ENCODE measurements at regions not wholly inside any gene's neighbourhood (a gene's known extent, or its start where the extent isn't known, plus 50 kb on each side); places are given as distances from the start of the nearest gene placed in this dataset.

DNA sequence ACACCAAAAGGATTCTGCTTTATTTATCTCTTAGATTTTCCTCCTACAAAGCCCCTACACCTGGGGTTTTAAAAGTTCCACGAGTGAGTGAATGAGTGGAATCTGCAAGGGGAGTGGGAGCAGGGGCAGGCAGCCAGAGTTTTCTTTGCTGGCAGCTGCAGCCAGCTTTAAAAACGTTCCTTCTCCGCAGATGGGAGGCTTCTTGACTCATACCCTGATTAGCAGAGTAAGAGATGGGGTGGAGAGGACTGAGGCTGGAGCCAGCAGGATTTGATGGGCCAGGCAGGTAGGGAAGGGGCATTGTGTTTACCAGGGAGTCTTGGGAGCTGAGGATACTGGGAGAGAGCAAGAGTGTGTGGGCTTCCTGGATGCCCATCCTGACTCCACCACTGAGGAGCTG, 99.6 kb upstream of the TNP1 start:
- no peak overlapping the region for H3K9ac ChIP-seq
- no peak for DNase-seq
- no peak overlapping the region for H3K27ac ChIP-seq (ENCODE audit: low read depth in 2 of 2, low read length in 1 of 2)
- no peaks in the 10 kb centered on the region for H3K27me3 ChIP-seq (ENCODE audit: insufficient read depth)
- H3K4me2 ChIP-seq, result no peak overlapping the region
- no peak overlapping the region for H2AFZ ChIP-seq (ENCODE audit: low read depth)
- H3K9me3 ChIP-seq, result no peaks in the 10 kb centered on the region
- no peaks in the 10 kb centered on the region for H3K36me3 ChIP-seq (replicated peaks in 1 of 2; ENCODE audit: control insufficient read depth in 1 of 2, insufficient read depth in 2 of 2, low read length in 1 of 2)
- H3K4me1 ChIP-seq (ENCODE audit: control insufficient read depth in 1 of 2, insufficient read depth in 2 of 2, low read depth in 1 of 2, low read length in 1 of 2), result no peaks in the 10 kb centered on the region; a peak in 1 of 4 replicates
- WGBS (ENCODE audit: low lambda C conversion rate), result 13% methylated on average over 3 of the region's 3 CpGs
- no peaks in the 10 kb centered on the region for H4K20me1 ChIP-seq (ENCODE audit: insufficient read depth)
- no peaks in the 10 kb centered on the region for H3K79me2 ChIP-seq (ENCODE audit: insufficient read depth)
- POLR2A ChIA-PET, result interaction anchor here (0.8 kb wide), 1 partner anchor 14 kb away, joined by 3 read pairs; no protein-coding TSS in a partner anchor
- no peaks in the 10 kb centered on the region for H3F3A ChIP-seq (replicated peaks; ENCODE audit: insufficient read depth)
- CTCF ChIA-PET, result interaction anchor here (0.6 to 1.1 kb wide), 2 partner anchors 27 to 89 kb away, joined by 3 to 4 read pairs; no protein-coding TSS in a partner anchor
- H3K9me2 ChIP-seq, result no peaks in the 10 kb centered on the region
- no peak for TF ChIP-seq FOXM1 (IDR thresholded peaks at IDR 0.05; ENCODE audit: low read depth)
- TF ChIP-seq MXI1 (IDR thresholded peaks at IDR 0.05; ENCODE audit: low read depth, low read length), result no peak
- no peak for TF ChIP-seq JUND (IDR thresholded peaks at IDR 0.05)
- TF ChIP-seq YY1 (IDR thresholded peaks at IDR 0.05; ENCODE audit: low read depth), result no peak
- no peak for TF ChIP-seq FOXJ3 (CRISPR knock-in tag; IDR thresholded peaks at IDR 0.05)
- no peak for TF ChIP-seq NRF1 (IDR thresholded peaks at IDR 0.05; ENCODE audit: low read depth, low read length)
- TF ChIP-seq, protein P1, sequence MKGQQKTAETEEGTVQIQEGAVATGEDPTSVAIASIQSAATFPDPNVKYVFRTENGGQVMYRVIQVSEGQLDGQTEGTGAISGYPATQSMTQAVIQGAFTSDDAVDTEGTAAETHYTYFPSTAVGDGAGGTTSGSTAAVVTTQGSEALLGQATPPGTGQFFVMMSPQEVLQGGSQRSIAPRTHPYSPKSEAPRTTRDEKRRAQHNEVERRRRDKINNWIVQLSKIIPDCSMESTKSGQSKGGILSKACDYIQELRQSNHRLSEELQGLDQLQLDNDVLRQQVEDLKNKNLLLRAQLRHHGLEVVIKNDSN (IDR thresholded peaks at IDR 0.05; ENCODE audit: borderline replicate concordance, low read depth), result no peak
- no peak for TF ChIP-seq RAD21 (IDR thresholded peaks at IDR 0.05; ENCODE audit: low read length)
- TF ChIP-seq, protein P2, sequence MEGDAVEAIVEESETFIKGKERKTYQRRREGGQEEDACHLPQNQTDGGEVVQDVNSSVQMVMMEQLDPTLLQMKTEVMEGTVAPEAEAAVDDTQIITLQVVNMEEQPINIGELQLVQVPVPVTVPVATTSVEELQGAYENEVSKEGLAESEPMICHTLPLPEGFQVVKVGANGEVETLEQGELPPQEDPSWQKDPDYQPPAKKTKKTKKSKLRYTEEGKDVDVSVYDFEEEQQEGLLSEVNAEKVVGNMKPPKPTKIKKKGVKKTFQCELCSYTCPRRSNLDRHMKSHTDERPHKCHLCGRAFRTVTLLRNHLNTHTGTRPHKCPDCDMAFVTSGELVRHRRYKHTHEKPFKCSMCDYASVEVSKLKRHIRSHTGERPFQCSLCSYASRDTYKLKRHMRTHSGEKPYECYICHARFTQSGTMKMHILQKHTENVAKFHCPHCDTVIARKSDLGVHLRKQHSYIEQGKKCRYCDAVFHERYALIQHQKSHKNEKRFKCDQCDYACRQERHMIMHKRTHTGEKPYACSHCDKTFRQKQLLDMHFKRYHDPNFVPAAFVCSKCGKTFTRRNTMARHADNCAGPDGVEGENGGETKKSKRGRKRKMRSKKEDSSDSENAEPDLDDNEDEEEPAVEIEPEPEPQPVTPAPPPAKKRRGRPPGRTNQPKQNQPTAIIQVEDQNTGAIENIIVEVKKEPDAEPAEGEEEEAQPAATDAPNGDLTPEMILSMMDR (IDR thresholded peaks at IDR 0.05), result no peak
- TF ChIP-seq RFX5 (IDR thresholded peaks at IDR 0.05; ENCODE audit: low read length), result no peak
- no peak overlapping the region for H3K4me3 ChIP-seq (ENCODE audit: low read depth in 2 of 2, low read length in 1 of 2)

DNA sequence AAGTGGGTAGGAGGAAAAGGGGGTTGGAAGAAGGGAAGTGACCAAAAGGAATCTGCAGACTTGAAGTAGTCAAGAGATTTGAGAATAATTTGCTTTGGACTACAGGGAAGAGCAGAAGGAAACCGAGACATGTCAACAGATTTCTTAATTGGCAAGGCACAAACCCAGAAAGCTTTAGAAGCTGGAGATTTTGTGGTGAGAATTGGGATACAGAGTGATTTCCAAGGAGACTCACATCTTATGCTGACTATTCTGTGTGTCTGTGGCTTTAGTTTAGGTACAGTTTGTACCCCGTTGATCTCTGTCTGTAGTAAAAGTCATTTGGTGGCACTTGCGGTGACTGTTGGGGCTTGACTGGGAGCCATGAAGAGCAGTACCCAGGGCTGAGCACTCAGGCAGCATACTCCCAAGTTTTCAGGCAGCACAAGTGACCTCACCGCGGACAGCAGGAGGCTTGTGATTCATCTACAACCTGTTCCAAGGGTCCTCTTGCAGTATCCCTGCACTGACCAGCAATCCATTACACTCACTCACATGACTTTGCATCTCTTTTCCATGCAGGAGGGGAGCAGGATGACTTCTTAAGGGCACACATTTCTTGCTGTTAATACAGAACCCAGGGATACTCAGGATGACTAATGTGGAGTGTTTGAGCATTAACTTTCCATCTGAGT, 97.1 kb upstream of the TNP1 start:
- Histone ChIP-seq H3K9me3 (no peaks in the 10 kb centered on the region), H3K4me1 (ENCODE audit: control insufficient read depth in 1 of 2, insufficient read depth in 2 of 2, low read depth in 1 of 2, low read length in 1 of 2) (no peaks in the 10 kb centered on the region; a peak in 1 of 4 replicates), H3K36me3 (replicated peaks in 1 of 2; ENCODE audit: control insufficient read depth in 1 of 2, insufficient read depth in 2 of 2, low read length in 1 of 2) (no peaks in the 10 kb centered on the region), H3K4me2 (no peak overlapping the region), H3K4me3 (ENCODE audit: low read depth in 2 of 2, low read length in 1 of 2) (no peak overlapping the region), H3K27me3 (ENCODE audit: insufficient read depth) (no peaks in the 10 kb centered on the region), H3K79me2 (ENCODE audit: insufficient read depth) (no peaks in the 10 kb centered on the region), H3F3A (replicated peaks; ENCODE audit: insufficient read depth) (no peaks in the 10 kb centered on the region), H3K27ac (ENCODE audit: low read depth in 2 of 2, low read length in 1 of 2) (no peak overlapping the region), H3K9ac (no peak overlapping the region), H4K20me1 (ENCODE audit: insufficient read depth) (no peaks in the 10 kb centered on the region), H2AFZ (ENCODE audit: low read depth) (no peak overlapping the region), H3K9me2 (no peaks in the 10 kb centered on the region)
- WGBS (ENCODE audit: low lambda C conversion rate), result 53% methylated on average over 3 of the region's 5 CpGs
- POLR2A ChIA-PET, result no interaction called here
- no peak for DNase-seq
- CTCF ChIA-PET, result interaction anchor here (1.2 kb wide), 1 partner anchor 258 kb away, joined by 4 read pairs; no protein-coding TSS in a partner anchor
- TF ChIP-seq RCOR1 (IDR thresholded peaks at IDR 0.05; ENCODE audit: low read length) (no peak), TCF12 (IDR thresholded peaks at IDR 0.05) (no peak), FOSL2 (IDR thresholded peaks at IDR 0.05; ENCODE audit: borderline replicate concordance, low read depth) (no peak), GABPA (IDR thresholded peaks at IDR 0.05; ENCODE audit: low read depth) (no peak), RXRA (IDR thresholded peaks at IDR 0.05; ENCODE audit: borderline replicate concordance, low read depth) (no peak), NRF1 (IDR thresholded peaks at IDR 0.05; ENCODE audit: low read depth, low read length) (no peak), GATA2 (CRISPR knock-in tag; IDR thresholded peaks at IDR 0.05) (no peak)
- TF ChIP-seq, protein P3, sequence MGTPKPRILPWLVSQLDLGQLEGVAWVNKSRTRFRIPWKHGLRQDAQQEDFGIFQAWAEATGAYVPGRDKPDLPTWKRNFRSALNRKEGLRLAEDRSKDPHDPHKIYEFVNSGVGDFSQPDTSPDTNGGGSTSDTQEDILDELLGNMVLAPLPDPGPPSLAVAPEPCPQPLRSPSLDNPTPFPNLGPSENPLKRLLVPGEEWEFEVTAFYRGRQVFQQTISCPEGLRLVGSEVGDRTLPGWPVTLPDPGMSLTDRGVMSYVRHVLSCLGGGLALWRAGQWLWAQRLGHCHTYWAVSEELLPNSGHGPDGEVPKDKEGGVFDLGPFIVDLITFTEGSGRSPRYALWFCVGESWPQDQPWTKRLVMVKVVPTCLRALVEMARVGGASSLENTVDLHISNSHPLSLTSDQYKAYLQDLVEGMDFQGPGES (IDR thresholded peaks at IDR 0.05; ENCODE audit: low read depth, low read length), result no peak
- TF ChIP-seq, protein P4, sequence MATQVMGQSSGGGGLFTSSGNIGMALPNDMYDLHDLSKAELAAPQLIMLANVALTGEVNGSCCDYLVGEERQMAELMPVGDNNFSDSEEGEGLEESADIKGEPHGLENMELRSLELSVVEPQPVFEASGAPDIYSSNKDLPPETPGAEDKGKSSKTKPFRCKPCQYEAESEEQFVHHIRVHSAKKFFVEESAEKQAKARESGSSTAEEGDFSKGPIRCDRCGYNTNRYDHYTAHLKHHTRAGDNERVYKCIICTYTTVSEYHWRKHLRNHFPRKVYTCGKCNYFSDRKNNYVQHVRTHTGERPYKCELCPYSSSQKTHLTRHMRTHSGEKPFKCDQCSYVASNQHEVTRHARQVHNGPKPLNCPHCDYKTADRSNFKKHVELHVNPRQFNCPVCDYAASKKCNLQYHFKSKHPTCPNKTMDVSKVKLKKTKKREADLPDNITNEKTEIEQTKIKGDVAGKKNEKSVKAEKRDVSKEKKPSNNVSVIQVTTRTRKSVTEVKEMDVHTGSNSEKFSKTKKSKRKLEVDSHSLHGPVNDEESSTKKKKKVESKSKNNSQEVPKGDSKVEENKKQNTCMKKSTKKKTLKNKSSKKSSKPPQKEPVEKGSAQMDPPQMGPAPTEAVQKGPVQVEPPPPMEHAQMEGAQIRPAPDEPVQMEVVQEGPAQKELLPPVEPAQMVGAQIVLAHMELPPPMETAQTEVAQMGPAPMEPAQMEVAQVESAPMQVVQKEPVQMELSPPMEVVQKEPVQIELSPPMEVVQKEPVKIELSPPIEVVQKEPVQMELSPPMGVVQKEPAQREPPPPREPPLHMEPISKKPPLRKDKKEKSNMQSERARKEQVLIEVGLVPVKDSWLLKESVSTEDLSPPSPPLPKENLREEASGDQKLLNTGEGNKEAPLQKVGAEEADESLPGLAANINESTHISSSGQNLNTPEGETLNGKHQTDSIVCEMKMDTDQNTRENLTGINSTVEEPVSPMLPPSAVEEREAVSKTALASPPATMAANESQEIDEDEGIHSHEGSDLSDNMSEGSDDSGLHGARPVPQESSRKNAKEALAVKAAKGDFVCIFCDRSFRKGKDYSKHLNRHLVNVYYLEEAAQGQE (IDR thresholded peaks at IDR 0.05; ENCODE audit: low read depth, low read length), result no peak
- TF ChIP-seq, protein P2 (IDR thresholded peaks at IDR 0.05), result no peak
